ENCODE measurements at regions not wholly inside any gene's neighbourhood (a gene's known extent, or its start where the extent isn't known, plus 50 kb on each side); places are given as distances from the start of the nearest gene placed in this dataset.
"Not testable (repeated sequence)": the region's sequence is repeated elsewhere in the genome, so short reads cannot be mapped to it uniquely, and the experiment has no call there.

- TF ChIP-seq CTCF, POLR2A (IDR thresholded peaks at IDR 0.05): not testable (repeated sequence)
Observed at GRCh38 chr7:9620899-9621298, 1187.5 kb downstream of the NXPH1 start.
